GM21423 (cell line): ENCODE measurements at regions not wholly inside any gene's neighbourhood (a gene's known extent, or its start where the extent isn't known, plus 50 kb on each side); places are given as distances from the start of the nearest gene placed in this dataset.

Experiments used
- ATAC-seq: cut with Tn5 transposase; IDR thresholded peaks from one replicate; pipeline ENCODE4 v1.9.1; 2021; ENCODE audit warnings: mild to moderate bottlenecking, moderate library complexity; ENCODE audit not compliant: unreplicated experiment

DNA sequence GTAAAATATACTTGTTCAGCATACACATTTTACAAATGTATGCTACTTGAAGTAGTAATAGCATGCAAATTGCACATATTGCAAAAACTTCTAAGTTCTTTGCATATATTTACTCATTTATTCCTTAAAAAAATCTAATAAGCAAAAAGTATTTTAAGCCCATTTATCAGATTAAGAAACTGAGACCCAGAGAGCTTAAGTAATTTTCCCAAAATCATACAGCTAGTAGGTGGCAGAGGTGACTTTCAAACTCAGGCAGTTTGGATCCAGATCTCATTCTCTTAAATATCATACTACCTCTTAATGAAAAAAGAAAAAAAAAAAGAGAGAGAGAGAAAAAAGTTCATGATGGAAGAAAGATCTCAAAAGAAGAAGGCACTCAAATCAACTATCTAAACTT is 157.9 kb downstream of the RPS12 start:
- ATAC-seq, result no peak

DNA sequence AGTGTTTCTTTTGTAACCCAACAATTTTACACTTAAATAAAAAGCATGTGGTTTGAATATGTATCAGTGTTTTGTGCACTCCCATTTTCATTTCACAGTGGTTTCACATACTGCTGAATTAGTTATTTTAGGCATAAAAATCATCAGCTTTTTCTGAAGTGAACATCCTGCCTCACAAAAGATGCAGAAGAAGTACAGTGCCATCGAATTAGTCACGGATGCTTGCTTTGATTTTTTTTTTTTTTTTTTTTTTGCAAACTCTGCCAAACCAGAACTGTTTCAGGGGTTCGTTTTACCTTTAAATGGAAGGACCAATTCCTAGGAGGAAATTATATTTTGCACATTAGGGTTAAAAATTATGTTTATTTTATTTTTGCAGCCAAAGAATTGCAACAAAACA is 158.6 kb downstream of the RPS12 start:
- no peak for ATAC-seq

DNA sequence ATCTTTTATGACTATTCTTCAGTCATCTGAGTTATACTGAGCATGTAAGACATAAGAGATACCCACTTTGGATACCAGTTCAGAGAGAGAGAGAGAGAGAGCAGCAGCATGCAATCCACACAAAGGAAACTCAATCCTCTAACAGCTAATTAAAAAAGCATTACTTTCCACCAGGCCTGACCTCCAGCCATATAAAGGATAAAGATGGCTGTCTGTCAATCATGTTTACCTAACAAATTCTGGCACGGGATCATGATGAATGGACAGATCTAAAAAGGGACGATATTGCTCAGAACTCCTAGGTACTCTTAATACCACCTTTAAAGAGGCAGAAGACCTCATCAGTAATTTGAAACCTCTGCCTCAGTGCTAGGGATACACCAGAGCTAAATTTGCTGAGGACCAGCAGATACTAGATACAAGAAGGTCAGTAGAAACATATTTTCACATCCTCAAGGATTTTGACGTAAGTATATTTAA is 159.2 kb downstream of the RPS12 start:
- no peak for ATAC-seq

- no peak for ATAC-seq
These were observed 159.8 kb downstream of the RPS12 start for GRCh38 chr6:132974122-132974521.

DNA sequence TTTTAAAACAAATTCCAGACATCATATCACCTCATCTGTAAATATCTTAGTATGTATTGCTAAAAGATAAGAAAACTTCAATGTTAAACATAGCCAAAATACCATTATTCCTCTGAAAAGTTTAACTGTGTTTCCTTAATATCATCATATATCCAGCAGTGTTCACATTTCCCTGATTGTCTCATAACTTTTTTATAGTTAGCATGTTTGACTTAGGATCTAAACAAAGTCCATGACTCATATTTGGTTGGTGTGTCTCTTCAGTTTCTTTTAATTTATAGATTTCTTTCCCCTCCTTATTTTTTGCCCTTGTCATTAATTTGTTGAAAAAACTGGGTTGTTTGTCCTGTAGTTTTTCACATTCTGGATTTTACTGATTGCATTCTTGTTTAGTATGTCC is 163.0 kb downstream of the RPS12 start:
- ATAC-seq, result no peak

DNA sequence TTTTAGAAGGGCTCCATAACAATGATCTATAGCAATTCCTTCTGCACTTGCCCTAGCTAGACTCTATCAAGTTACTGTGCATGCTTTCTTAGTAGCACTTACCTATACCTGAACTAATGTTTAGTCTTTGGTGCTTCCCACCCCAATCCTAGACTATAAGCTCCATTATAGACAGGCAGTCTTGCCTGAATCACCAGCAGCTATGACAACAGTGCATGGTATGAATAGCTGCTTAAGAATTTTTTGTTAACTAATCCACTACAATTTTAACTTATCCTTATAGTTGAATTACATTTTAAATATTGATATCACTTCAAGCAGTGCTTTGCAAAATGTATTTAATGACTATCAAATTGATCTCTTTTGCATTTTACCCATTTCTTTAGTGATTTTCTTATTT is 164.3 kb downstream of the RPS12 start:
- ATAC-seq, result no peak

DNA sequence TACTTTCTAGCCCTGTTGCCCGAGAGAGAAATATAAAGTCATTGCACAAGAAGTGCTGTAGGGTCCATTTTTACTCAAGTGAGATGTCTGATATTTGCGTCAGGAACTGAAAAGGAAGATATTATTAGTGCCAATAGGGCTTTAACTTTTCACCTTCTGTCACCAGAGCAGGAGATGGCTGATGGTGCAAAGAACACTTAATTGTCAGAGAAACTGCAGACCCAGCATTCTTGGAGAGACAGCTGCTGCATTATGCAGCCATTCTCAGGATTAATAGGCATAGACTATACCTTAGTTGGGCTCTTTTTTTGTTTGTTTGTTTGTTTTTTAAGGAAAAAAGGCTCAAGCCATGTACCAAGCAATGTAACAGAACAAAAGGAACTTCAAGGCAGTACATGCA is 179.4 kb downstream of the RPS12 start:
- ATAC-seq, result no peak

- no peak for ATAC-seq
These were observed 180.6 kb downstream of the RPS12 start for GRCh38 chr6:132995009-132995408.

GRCh38 chr6:132995432-132995831 is 181.1 kb downstream of the RPS12 start:
- ATAC-seq, result no peak

DNA sequence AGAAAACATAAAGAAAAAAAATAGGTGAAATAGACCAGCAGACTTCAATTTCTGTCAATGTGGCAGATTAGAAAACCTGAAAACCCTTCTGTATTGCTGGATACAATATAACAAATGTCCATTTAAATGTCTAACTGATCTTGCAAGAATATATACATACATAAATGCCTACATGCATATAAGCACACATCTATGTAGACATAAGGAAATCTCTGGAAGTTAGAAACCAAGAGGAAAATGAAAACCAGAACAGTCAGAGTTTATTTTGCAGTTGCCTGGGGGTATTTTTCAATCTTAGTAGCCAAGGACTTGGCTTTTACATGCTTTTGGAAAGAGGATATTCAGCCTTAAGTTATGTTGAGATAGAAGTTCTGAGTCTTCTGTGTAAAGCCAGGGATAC is 184.0 kb downstream of the RPS12 start:
- no peak for ATAC-seq

DNA sequence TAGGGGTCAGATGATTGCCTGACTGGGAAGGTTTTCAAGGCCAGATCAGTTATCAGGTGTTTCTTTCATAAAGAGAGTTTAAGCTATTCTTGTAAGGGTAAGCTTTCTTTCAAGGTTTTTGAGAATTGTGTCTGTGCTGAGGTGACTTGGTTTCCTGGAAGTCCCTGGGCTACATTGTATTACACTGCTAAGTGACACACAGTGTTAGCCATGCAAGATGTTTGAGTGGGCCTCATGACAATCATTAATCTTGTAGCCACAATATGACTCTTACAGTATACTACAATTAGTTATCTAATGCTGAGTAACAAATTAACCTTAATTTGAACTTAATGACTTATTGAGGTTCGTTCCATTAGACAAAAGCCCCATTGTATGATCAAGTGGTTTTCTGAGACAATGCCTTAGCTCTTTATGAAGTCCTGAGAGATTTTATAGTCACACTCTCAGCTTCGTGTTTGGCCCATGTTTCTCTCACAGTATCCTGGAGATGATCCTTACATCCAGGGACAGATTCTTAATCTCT is 186.7 kb downstream of the RPS12 start:
- ATAC-seq, result no peak

GRCh38 chr6:133004304-133004884 is 190.0 kb downstream of the RPS12 start:
- no peak for ATAC-seq

- ATAC-seq, result no peak
These were observed 198.4 kb downstream of the RPS12 start for GRCh38 chr6:133012774-133013173.

DNA sequence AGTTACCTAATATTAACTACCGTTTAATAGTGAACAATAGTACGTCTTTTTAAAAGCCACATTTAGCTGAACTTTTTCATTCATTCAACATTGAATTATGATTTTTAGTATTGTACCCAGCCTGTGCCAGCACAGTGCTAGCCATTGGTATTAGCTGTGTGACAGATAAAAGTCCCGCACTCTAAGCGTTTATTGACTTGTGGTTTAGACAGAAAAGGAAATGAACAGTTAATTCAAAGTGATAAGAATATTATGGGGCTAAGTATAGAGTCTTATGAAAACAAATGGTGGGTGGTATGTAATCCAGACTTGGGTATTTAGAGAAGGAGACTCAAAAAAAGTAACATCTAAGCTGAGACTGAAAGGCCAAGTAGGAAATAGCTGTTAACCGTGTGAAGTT is 202.3 kb downstream of the RPS12 start:
- ATAC-seq, result no peak

- no peak for ATAC-seq
These were observed 203.2 kb downstream of the RPS12 start for GRCh38 chr6:133017581-133017980.

GRCh38 chr6:133026705-133027104 is 212.3 kb downstream of the RPS12 start:
- no peak for ATAC-seq

DNA sequence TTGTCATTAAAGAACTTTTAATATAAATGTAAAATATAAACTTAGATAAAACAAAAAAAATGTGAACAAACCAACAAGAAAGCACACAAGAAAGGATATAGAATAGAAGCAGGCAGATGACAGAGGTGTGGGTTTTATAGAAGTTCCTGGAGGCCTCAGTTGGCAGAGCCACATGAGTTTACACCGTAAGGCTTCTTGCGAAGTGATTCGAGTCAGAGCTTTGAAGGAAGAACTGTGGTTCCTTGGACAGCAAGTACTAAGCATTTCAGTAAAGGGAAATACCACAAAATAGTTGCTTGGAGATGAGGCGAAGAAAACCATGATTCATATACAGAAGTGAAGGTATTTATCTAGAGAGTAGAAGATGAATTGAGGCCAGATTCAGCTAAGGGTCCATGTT is 207.9 kb upstream of the EYA4 start:
- ATAC-seq, result no peak

GRCh38 chr6:133034509-133035206 is 206.5 kb upstream of the EYA4 start:
- ATAC-seq, result no peak

- no peak for ATAC-seq
These were observed 200.9 kb upstream of the EYA4 start for GRCh38 chr6:133040094-133040802.

GRCh38 chr6:133040803-133041419 is 200.2 kb upstream of the EYA4 start:
- no peak for ATAC-seq

- no peak for ATAC-seq
These were observed 198.5 kb upstream of the EYA4 start for GRCh38 chr6:133042550-133043120.
